Urothelium cell line (cell line): ENCODE measurements at regions not wholly inside any gene's neighbourhood (a gene's known extent, or its start where the extent isn't known, plus 50 kb on each side); places are given as distances from the start of the nearest gene placed in this dataset.

Source experiments
- DNase-seq: peaks from one replicate; pipeline ENCODE4 v3.0.0; 2011; ENCODE audit warnings: low spot score, mixed read lengths
- FAIRE-seq: peaks from 2 replicates; lab custom pipeline; 2011; peaks lifted over from hg19 to GRCh38; lab: Jason Lieb, UNC

DNA sequence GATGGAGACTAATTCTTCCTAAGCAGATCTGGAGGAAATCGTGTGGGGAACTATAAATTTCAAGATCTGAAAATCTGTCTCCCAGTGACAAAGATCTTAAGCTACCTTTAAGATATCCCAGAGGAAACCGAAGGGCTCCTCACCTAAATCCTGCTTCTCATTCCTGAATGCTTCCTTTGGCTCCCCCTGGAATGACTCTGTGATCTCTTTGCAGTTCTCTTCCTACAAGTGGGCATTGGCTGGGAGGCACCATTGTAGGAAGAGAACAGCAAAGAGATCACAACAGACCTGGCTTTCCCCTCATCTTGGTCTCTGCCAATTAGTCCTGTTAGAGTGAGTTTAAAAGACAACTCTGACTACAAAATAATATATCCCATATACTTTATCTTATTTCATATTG lies 70.0 kb upstream of the KCNH7 start:
- no peak for FAIRE-seq
- DNase-seq, result no peak

DNA sequence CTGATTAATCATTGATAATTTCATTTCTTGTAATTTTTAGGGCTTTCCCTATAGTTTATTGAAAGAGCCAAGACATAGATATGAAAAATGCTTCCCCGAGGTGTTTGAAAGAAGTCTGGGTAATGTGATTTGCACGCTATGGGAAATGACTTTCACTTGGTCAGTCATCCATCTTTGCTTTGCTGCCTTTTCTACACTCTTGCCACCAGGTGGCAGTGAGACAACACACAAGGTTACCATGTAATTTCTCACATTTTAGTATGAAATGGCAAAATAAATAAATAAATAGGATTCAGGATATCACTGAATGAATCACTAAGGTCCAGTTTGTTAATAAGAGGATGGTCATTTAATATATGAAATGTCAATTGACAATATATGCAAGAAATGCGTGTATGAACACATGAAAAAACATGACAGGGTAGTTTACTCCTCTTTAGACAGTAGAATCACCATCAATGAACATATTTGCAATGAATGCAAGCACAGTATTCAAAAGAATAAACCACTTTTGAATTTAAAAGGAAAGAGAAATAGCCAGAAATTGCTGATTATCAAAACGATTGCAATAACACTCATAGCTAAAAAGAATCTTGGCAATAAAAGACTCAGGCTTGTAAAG lies 52.2 kb upstream of the KCNH7 start:
- DNase-seq, result peak; percentile 52
- FAIRE-seq, result no peak

DNA sequence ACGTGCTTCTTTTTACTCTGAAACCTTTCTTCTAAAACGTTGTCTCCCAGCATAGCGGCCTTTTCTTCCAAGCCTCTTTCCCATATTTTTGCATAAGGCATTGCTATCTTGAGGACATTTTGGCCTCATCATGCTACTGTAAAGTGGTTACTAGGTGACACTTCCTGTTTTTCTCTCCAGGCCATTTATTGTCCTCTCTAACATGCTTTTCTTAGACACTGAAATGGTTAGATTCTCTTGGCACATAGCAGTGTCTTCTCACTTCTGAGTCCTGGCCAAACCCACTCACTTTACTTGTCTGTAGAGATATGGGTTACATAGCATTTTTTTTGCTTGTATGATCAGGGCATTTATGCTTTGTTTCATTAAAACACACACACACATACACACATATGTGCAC lies 50.1 kb upstream of the KCNH7 start:
- DNase-seq, result no peak
- FAIRE-seq, result no peak
